GM18909 (cell line): ENCODE measurements at regions not wholly inside any gene's neighbourhood (a gene's known extent, or its start where the extent isn't known, plus 50 kb on each side); places are given as distances from the start of the nearest gene placed in this dataset.

Experiments used
- ATAC-seq: cut with Tn5 transposase; IDR thresholded peaks from one replicate; pipeline ENCODE4 v1.9.1; 2021; ENCODE audit warnings: mild to moderate bottlenecking; ENCODE audit not compliant: unreplicated experiment, poor library complexity

GRCh38 chr5:89601880-89602279, 718.9 kb upstream of the MEF2C start:
- no peak for ATAC-seq

DNA sequence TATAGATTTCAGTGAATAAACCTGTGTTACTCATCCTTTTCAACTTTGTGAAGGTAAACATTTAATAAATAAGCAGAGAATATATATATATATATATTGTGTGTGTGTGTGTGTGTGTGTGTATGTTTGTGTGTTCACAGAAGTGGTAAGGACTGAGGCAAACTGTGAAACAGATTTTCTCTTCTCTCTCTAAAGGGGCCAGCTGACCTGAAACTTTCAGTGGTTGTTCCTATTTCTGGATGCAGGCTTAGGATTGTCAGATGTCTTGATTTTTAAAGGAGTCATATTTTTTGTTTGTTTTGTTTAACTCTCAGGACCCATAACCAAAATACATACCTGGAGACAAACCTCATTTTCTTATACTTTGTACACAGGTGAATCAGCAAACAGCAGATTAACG, 714.9 kb upstream of the MEF2C start:
- no peak for ATAC-seq

GRCh38 chr5:89596821-89597220, 713.8 kb upstream of the MEF2C start:
- no peak for ATAC-seq

- ATAC-seq, result no peak
Observed at GRCh38 chr5:89595056-89595455, 712.1 kb upstream of the MEF2C start.

DNA sequence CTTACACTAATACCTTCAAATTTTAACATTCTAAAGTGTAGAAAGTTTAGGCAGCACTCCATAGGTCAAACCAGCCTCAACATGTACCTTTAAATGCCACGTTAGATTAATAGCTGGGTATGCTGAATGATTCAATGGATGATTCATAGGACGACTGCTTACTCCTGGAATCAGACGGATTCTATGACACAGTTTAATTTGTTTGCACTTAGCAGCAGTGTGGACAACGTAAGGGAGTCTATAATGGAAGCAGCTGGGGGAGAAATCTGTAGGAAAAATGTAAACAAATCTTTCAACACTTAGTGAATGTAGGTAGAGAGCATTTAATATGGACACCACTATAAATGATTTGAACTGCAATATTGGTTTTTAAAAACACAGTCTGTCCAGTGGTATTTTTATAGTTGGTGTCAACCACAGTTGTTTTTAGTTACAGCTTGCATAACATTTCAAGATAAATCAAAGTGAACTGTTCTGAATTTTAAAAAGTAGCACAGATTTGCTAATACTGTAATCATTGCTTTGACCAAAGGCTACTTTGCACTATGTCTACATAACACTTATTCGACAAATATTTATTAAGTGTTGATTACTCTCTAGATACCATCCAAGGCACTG, 701.5 kb upstream of the MEF2C start:
- ATAC-seq, result no peak

DNA sequence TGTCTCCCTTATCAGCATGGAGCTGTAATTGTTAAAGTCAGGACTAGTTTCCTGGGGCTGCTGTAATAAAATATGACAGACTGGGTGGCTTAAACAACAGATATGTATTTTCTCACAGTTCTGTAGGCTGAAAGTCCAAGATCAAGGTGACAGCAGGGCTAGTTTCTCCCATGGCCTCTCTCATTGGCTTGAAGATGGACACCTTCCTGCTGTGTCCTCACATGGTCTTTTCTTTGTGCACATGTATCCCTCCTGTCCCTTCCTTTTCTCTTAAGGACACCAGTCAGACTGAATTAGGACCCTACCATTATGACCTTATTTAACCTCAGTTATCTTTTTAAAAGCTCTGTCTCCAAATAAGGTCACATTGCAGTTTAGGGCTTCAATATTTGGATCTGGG, 700.5 kb upstream of the MEF2C start:
- no peak for ATAC-seq

DNA sequence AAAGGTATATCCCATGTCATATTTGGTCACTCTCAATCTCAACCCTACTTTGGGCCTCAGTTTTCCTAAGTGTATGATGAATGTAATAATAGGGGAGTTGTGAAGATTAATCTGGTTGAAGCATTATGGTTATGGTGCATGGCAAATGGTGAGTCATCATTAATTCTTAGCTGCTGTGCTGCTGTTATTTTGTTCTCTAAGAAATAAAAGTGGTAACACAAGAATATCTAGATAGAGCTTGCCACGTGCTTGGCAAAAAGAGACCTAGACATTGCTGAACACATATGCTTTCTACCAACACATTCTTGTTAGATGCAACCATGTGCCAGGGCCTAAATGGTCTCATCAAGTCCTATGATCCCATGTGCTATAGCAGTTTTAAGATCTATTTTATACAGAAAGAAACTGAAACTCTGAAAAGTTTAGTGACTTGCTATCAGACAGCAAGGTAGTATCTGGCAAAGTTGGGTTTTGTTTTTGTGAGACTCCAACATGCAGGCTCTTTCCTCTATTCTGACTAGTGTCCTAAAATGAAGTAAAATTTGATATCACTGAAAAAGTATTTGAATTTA, 699.9 kb upstream of the MEF2C start:
- no peak for ATAC-seq

GRCh38 chr5:89580976-89581375, 698.0 kb upstream of the MEF2C start:
- ATAC-seq, result no peak

GRCh38 chr5:89575319-89575718, 692.3 kb upstream of the MEF2C start:
- no peak for ATAC-seq

DNA sequence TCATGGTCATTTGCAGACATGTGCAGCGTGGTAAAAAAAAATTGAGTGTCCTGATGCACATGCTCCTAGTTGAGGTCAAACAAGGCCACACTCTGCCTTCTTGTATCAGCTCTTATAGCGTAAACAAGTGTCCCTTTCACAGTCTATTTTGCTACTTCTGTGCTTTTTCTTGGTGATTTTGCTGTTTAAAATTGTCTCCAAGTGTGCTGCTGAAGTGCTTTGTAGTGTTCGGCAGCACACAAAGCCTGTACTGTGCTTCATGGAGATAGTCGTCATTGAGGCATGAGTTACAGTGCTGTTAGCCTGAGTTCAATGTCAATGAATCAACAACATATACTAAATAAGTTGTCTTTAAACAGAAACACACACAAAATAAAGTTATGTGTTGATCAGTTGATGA, 690.4 kb upstream of the MEF2C start:
- no peak for ATAC-seq

- no peak for ATAC-seq
Observed at GRCh38 chr5:89572696-89573095, 689.7 kb upstream of the MEF2C start.

GRCh38 chr5:89570557-89570956, 687.6 kb upstream of the MEF2C start:
- ATAC-seq, result no peak

DNA sequence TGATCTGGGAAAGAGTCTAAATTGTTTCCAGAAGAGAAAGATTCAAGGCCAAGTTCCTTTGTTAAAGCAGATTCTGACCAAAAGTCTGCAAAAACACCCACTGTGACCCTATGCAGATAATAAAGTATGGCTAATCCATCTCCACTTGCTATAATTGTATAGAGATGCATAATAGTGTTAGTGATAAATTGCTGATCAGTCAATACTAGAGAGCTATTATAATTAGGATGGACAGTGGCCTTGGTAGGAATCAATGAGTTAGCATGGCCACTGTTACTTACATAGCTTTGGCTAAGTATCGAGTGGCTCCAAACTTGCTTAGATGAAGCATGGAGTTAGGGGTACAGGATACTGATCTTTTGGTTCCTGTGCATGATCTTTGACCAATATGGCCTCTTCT, 683.4 kb upstream of the MEF2C start:
- no peak for ATAC-seq

DNA sequence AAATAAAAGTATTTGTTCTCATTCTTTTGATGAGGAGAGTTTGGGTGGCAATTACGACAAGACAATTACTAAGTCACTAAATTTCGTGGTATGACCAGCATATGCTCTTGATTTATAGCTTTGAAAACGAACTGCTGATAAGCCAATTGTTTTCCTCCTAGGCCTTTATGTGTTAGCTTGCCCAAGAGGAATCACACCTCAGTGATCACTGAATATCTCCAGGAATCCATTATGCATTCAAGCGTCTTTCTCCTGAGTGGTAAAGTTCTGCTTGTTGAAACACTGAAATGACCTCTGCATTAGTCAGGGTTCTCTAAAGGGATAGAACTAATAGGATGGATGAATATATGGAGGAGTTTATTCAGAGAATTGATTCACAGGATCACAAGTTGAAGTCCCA, 677.7 kb upstream of the MEF2C start:
- no peak for ATAC-seq

DNA sequence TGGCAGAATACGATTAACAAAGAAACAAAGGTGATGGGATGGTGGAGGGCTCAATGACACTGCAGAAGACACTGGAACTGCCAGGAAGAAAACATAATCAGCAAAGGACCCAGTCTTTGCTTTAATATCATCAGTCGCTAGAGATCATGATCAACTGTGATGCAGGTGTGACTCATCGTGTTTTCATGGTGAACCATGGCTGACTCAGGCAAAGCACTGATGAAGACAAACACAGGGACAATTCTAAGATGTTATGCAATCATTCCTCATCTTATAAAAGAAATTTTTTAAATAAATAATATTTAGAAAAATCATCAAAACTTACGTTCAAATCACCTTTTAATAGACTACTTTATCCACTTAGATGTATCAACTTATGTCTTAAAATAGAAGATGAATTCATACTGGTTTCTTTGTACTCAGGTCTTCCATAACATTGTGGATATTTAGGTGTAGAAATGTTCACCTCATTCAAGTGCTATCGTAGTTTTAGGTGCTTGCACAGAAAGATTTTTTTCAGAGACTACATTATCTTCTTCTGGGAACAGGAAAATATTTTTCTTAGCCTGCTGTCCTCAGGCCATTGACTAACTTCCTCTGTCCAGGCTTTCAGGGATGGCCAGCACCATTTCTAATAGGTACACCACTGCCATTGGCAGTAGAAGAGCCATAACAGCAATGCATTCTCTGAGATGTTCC, 673.4 kb upstream of the MEF2C start:
- ATAC-seq, result no peak

GRCh38 chr5:89546657-89547056, 663.7 kb upstream of the MEF2C start:
- no peak for ATAC-seq

DNA sequence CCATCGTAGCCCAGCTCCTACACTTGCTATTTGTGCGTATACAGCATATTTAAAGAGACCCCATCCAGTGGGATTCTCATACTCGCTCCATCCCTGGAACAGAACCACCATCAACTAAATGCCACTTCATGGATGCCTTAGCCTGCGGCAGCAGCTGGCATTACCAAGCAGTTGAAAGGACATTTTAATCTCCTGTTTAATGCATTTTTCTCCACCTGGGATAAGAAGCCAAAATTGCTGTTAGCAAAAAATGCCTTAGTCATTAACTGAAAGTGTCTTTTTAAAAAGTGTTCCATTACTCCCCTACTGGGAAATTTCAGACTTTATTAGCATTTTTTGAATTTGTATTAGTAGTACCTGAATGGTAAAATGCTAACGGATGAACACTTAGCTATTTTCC, 662.6 kb upstream of the MEF2C start:
- ATAC-seq, result no peak

DNA sequence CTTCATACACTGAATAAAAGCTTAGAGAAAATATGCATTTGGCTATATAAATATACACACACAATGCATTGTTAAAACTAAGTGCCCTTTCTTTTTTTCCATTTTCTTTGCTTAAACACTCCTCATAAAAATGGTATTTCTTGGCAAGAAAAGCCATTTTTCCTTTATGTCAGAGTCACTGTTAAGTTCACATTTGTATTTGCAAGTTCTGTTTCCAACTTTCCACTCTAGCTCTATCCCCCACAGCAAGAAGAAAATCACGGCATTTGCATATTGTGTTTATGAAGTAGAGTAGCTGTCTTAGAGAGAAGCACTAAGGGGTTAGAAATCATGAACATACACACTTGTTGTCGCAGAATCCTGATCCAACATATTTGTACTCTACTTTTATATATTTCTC, 662.1 kb upstream of the MEF2C start:
- no peak for ATAC-seq

DNA sequence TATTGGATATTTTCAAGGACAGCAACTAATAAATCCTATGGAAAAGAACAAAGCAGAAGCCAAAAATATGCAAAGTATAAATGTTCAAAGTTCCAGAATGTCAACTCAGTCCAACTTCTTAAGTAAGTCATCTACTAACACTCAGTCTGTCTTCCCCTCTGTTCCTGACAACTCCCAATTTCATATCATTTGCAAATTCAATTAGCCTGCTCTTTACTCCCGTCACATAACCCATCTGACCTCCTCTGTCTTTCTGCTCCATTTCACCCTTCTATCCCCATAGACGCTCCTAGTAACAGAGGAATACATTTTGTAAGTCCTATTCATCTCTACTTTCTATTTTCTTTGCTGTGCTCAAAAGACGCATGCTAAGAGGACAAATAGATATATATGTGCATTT, 659.8 kb upstream of the MEF2C start:
- no peak for ATAC-seq

DNA sequence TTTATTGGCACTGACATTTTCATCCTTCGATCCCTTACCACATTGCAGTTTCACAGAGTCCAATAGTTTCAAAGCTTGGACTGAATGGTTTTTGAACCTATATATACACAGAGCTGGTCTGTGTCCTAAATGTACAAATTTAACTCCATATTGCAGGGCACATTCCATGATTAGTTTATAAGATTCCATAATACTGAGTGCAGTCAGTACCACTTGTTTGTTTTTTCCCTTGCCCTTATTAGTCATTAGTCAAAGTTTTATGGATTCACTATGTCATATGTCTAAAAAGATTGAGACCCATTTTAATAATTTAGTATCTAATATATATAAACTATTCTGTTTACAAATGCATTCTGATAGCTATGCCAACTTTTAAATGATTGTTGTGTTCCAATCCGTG, 654.8 kb upstream of the MEF2C start:
- ATAC-seq, result no peak

DNA sequence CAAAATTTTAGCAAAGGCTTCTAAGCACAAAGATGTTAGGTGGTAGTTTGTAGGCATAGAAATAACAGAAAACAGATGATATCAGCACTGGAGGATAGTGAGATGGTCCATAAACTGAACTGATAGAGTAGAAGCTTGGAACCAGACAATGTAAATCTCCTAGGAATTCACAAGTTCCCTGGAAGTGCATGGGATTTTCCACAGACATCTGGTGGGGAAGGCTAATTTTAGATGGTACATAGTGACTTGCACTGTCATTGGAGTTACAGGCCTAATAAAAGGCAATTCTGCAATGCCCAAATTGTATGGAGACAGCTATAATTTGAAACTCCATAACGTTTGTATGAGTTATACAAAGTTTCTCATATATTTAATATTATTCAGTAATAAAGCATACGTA, 653.0 kb upstream of the MEF2C start:
- ATAC-seq, result no peak

DNA sequence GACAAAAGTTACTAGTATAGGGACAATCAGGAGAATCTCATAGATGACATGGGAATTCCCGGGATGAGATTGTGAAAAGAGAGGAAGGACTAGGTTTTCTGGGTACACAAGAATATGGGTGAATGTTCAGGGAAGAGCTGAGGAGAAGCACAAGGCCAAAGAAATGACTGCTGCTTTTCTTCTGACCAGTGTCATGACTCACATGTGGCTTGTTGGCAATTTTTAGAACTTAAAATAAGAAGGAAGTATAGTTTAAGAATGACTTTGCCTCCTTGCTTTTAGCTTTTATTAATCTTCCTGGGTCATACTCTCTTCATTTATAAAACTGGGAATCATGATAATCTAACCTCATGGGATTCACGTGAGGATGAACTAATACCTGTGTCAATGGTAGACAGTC, 652.4 kb upstream of the MEF2C start:
- no peak for ATAC-seq
